GM13976 (cell line): ENCODE measurements at regions not wholly inside any gene's neighbourhood (a gene's known extent, or its start where the extent isn't known, plus 50 kb on each side); places are given as distances from the start of the nearest gene placed in this dataset.
A peak's percentile ranks its signal among the peaks of the same experiment; 100 is the strongest.

Experiments
- DNase-seq: peaks from one replicate; pipeline ENCODE4 v3.0.0; 2012; ENCODE audit warnings: low spot score
- in situ Hi-C: fragments of 300-500 bp; cut with MboI; formaldehyde crosslinking; loops from one replicate; pipeline ENCODE4 v1.12.0; 2022; ENCODE audit warnings: low sequenced_read_pairs, mixed read lengths, inconsistent platforms; ENCODE audit not compliant: unreplicated experiment
- TF ChIP-seq, protein P1 (sequence below): IDR thresholded peaks from 2 replicates; pipeline ENCODE4 v1.5.1; 2012; ENCODE audit warnings: borderline replicate concordance, mild to moderate bottlenecking; ENCODE audit not compliant: insufficient read depth; ENCODE audit errors: extremely low read depth, missing control alignments, control extremely low read depth

DNA sequence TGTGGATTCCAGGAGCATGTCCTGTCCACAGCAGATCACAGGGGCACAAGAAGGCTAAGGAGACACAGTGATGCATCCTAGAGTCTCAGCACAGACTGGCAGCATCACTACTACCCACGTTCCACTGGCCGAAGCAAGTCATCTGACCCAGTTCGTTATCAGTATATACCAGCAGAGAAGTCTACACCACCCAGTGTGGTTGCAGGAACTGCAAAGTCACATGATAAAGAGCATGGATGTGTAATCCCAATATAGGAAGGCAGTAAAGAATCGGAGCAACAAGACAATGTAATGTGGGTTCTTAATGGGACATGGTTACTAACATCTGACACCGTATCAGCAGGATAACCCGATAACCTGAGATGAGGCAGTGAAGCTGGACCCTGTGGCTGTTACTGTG, 246.6 kb downstream of the RRAGC start:
- in situ Hi-C loops = loop anchor here (25.0 kb wide), 1 partner anchor 199 kb away; no protein-coding TSS in a partner anchor
- TF ChIP-seq, protein P1, sequence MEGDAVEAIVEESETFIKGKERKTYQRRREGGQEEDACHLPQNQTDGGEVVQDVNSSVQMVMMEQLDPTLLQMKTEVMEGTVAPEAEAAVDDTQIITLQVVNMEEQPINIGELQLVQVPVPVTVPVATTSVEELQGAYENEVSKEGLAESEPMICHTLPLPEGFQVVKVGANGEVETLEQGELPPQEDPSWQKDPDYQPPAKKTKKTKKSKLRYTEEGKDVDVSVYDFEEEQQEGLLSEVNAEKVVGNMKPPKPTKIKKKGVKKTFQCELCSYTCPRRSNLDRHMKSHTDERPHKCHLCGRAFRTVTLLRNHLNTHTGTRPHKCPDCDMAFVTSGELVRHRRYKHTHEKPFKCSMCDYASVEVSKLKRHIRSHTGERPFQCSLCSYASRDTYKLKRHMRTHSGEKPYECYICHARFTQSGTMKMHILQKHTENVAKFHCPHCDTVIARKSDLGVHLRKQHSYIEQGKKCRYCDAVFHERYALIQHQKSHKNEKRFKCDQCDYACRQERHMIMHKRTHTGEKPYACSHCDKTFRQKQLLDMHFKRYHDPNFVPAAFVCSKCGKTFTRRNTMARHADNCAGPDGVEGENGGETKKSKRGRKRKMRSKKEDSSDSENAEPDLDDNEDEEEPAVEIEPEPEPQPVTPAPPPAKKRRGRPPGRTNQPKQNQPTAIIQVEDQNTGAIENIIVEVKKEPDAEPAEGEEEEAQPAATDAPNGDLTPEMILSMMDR = no peak
- no peak for DNase-seq

DNA sequence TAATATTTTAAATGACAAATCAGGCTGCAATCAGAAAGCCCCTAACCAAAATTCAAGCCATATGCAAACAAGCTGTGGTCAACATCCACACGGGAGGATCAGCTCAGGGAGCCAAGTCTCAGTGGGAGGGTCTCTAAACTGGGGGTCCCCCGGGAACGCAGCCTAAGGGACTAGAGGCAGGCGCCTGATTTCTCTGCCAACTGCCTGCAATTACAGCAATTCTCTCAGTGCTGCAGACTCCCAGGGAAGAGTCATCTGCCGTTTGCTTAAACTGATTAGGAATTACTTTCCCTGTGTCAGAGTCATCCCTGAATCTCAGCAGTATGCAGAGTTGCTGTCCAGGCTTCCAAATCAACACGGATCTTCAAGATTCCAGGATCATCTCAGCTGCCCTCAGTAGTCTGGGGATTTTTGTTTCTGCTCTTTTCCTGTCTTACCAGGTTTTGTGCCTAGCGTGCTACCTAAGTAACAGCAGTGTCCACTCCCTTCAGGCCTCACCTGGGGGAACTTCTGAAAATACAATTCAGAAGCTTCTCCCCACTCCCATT, 247.8 kb downstream of the RRAGC start:
- no peak for DNase-seq
- in situ Hi-C loops = loop anchor here (25.0 kb wide), 1 partner anchor 201 kb away; no protein-coding TSS in a partner anchor
- TF ChIP-seq, protein P1 = no peak

DNA sequence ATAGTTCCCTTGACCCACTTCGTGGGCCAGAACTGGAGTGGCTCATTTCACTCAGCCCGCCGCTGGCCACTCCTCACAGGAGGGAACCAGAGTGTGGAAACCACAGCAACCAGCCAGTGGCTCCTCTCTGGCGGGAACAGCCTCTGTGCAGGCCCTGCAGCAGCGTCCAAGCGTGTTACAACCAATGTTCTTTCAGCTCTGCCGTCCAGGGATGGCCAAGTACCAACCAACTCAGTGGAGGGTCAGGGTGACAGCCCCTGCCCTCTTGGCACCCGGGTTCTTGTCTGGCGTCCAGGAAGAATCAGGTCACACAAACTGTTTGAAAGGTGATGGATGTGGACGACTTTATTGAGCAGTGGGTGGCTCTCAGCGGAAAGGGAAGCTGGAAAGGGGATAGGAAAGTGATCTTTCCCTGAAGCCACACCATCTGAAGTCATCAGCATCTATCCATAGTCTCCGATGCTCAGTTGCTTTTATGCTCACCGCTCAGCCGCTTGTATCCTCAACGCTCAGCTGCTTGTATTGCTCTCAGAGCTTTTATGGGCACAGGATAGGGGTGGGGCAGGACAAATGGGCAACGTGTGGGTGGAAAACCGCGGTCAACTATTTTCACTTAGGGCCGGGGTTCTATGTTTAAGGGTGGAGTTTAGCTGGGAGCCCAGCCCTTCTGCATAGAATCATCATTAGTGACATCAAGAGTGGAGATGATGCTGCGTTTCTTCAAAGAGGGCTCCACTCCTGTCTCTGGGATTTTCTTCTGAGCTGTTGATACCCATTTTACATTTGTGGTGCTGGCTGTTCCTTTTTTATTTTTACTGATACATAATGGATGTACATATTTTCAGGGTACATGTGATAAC, 250.2 kb downstream of the RRAGC start:
- in situ Hi-C loops = loop anchor here (25.0 kb wide), 1 partner anchor 203 kb away; no protein-coding TSS in a partner anchor
- TF ChIP-seq, protein P1 = no peak
- DNase-seq = no peak

DNA sequence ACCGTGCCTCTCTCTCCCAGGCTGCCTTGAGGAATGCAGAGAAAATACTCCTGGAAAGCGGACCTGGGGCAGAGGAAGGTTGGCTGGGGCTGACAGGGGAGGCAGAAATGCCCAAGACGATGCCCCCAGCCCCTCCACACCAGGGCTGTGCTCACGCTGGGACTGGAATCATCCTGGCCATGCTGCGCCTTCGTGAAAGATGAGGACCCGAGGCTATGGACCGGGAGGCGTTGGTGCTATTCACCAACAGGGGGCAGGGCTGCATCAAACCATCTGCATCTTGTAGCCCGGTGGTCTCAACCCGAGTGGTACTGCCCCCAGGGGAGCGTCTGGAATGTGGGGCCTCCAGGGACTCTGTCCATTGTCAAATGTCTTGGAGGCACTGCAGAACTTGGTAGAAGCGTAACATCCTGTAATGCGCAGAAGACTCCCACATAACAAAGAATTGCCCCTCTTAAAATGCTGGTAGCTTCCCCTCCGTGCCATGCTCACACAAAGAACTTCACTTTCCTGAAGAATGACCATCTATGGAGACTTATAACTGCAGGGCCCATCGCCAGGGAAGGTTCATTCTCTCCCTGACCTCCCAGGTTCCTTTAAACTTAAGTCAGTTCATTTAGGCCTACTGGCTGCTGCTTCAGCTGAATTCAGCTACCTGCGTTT, 251.2 kb downstream of the RRAGC start:
- TF ChIP-seq, protein P1 = peak; percentile 34
- in situ Hi-C loops = loop anchor here (25.0 kb wide), 1 partner anchor 204 kb away; no protein-coding TSS in a partner anchor
- DNase-seq = peak; percentile 67

DNA sequence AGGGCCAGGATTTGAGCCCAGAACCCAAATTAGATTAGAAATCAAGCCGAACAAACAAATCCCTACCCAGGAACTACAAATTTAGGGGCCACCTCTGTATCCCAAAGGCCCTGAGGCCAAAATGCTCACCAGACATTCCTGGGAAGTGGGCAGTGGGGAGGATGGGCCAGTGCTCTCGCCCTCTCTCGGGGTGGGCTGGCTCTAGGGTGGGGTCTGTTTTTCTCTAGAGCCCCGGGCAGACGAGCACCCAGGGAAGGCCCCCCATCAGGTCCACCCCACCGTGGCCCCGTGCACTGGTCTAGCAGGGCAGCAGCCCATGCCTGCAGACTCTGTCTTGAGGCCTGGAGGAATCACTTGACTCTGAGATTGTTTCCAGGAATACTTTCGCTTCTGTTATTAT, 252.0 kb downstream of the RRAGC start:
- in situ Hi-C loops = loop anchor here (25.0 kb wide), 1 partner anchor 205 kb away; no protein-coding TSS in a partner anchor
- TF ChIP-seq, protein P1 = no peak
- DNase-seq = no peak

DNA sequence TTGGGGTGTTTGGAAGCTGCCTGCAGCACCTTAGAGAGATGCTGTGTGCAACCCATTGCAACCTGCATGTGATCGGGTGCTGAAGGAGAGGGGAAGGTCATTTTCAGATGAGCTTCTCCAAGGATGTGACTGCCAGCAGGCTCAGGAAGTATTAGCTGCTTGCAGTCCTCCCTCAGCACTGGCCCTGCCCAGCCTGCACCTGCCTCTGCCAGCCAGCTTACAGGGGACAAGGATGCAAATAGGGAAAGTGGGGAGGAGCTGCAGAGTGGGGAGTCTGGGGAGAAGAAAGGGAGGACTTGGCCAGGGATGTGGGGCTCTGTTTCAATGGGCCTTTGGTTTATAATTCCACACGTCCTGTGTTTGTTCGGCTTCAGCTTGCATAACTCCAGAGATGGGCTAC, 254.5 kb downstream of the RRAGC start:
- in situ Hi-C loops = loop anchor here (25.0 kb wide), 1 partner anchor 207 kb away; no protein-coding TSS in a partner anchor
- TF ChIP-seq, protein P1 = no peak
- DNase-seq = no peak
